ENCODE measurements at regions not wholly inside any gene's neighbourhood (a gene's known extent, or its start where the extent isn't known, plus 50 kb on each side); places are given as distances from the start of the nearest gene placed in this dataset.

DNA sequence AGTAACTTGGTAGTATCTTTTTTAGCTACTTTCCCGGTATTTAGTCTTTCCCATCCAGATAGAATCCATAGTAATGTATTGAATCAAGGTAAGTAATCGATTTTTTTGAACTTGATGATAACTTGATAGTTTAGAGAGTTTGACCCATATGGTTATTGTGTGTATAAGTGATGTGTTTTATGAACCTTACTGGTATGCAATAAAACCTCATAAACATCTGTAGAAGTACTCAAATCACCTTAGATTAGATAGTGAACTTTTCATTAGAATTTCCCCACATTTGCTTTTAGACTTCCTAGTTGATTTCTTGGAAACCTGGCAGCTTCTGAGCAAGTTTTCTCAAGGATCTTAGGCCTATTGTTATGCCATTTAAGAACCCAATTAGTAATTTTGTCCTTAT, 80.8 kb upstream of the PDE5A start:
- DNase-seq (ENCODE audit: low spot score): no peak

- no peak for DNase-seq (ENCODE audit: low spot score)
Measured at GRCh38 chr4:119707336-119707735, 78.7 kb upstream of the PDE5A start.

GRCh38 chr4:119706804-119707203, 78.2 kb upstream of the PDE5A start:
- no peak for DNase-seq (ENCODE audit: low spot score)

DNA sequence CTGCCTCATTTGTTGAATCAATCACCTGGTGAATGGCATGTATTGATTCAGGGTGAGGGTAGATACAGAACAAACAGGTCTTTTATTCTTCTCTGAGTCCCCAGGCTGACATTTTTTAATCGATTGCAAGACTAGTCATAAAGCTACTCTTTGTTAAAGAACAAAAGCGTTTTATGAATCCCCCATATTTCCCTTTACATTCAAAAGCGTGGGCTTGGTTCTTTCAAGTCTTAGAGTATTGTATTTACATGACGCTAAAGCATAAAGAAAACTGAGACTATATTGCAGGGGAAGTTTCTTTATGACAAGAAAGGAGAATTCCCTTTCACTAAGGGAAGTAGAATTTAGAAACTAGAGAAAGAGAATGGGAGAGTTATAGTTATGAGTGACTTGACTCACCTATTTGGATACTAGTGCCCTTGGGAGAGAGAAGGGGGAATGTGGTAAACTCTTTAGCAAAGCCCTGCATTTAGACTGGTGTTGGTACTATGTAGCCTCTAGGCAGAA, 69.3 kb upstream of the PDE5A start:
- DNase-seq (ENCODE audit: low spot score): no peak

- DNase-seq (ENCODE audit: low spot score): no peak
Measured at GRCh38 chr4:119696963-119697362, 68.4 kb upstream of the PDE5A start.

DNA sequence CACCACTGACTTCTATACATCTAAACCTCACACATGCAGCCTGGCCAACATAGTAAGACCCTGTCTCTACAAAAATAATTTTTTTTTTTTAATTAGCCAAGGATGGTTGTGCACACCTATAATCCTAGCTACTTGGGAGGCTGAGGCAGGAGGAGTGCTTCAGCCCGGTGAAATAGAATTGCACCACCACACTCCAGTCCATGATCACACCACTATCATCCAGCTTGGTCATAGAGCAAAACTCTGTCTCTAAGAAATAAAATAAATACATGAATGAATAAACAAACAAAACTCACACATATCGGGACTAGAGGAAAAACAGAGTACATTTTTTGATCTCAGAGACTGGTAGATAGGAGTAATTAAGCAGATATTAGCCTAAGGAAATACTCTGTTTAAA, 66.6 kb upstream of the PDE5A start:
- no peak for DNase-seq (ENCODE audit: low spot score)

- DNase-seq (ENCODE audit: low spot score): no peak
Measured at GRCh38 chr4:119693126-119693525, 64.5 kb upstream of the PDE5A start.

DNA sequence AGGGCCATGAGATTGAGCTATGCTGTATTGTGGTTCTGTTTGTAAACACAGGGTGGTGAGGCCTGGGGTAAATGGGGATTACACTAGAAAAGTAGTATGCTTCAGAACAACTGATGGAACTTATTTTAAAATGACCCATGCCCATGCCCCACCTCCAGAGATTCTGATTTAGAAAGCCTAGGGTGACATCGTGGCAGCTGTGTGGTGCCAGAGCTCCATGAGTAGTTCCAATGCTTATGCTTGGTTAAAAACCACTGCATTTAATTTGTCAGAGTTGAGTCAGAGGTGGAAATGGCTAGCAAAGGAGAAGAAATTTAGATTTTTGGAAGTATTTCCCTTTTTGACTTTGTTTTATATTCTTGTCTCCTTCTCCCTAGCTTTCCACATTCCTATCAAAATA, 63.4 kb upstream of the PDE5A start:
- DNase-seq (ENCODE audit: low spot score): no peak

GRCh38 chr4:119690871-119691270, 62.3 kb upstream of the PDE5A start:
- peak; percentile 1 for DNase-seq (ENCODE audit: low spot score)

DNA sequence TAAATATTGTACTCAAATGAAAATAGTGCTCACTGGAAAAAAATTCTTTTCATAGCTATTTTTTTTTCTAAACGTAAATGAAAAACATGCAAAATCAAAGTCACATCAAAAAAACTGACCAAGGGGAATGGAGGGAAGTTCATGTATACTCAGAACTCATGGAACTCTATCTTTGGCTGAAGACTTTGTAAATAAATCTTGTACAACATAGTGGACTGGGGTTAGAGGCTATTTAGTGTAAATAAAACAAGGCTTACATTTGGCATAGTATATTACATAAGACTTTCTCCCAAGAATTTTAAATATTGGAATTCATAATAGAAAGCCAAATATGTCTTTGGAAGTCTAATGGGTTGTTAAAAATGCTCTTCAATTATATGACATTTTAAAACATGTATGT, 59.8 kb upstream of the PDE5A start:
- DNase-seq (ENCODE audit: low spot score): no peak

DNA sequence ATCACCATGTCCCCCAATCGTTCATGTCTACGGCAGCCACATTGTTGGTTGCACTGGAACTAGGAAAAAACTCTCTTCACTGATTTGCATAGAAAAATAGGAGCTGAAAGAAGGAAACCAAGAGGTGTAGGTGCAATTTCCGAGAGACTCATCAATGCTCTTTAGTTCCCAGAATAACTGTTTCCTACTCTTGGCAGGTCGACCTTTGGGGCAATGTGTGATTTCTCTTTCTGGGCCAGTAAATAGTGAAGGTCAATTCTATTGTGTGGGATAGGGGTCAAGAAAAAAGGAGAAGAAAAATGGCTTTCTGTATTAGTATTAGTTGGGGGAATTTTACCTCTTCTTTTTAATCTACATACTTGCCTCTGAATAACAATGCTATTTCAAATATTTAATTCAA, 55.9 kb upstream of the PDE5A start:
- DNase-seq (ENCODE audit: low spot score): no peak

GRCh38 chr4:119683518-119683917, 54.9 kb upstream of the PDE5A start:
- DNase-seq (ENCODE audit: low spot score): no peak

DNA sequence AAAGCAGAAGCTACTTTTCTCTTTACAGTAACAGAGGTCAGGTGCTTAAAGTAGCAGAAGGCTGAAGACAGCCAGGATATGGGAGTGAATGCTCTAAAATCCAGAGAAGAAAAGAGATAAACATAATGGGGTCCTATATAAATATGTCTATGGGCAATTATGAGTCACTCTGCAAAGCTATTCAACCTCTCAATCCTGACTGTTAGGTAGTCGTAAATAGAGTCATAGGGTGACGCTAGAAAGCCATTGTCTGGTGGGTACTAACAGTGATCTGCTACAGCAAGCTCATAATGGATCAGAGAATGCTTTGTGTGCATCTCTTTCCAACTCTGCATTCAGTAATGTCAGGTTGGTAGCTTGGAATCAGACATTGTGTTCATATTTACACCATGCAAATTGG, 53.5 kb upstream of the PDE5A start:
- DNase-seq (ENCODE audit: low spot score): no peak

GRCh38 chr4:119679251-119679650, 50.6 kb upstream of the PDE5A start:
- no peak for DNase-seq (ENCODE audit: low spot score)

DNA sequence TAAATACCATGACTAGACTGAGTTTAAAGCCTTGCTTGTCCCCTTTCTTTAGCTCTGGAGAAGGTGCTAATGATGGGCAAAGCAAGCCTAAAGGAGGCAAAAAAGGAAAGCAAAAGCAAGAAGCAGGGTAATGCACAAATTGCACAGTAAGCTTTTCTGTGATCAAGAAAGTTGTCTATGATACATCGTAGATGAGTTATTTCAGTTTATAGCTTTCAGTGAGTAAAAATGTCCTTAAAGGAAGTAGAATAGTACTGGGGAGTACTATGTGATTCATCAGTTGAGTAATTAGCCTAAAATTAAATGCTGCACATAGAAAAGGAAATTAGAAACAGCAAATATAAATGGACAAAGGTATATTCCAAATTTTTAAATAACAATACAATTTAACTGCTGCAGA, 50.2 kb upstream of the PDE5A start:
- no peak for DNase-seq (ENCODE audit: low spot score)

Data from NAMALWA (cell line).